NOMO-1 treated with DMSO at 0.1 percent for 48 hours (cell line): ENCODE measurements at regions not wholly inside any gene's neighbourhood (a gene's known extent, or its start where the extent isn't known, plus 50 kb on each side); places are given as distances from the start of the nearest gene placed in this dataset.
A peak's percentile ranks its signal among the peaks of the same experiment; 100 is the strongest.
"Not testable (repeated sequence)": the region's sequence is repeated elsewhere in the genome, so short reads cannot be mapped to it uniquely, and the experiment has no call there.

Experiments used
- DNase-seq: peaks from one replicate; lab custom pipeline; 2025; ENCODE audit not compliant: unreplicated experiment; lab: John Stamatoyannopoulos, UW

DNA sequence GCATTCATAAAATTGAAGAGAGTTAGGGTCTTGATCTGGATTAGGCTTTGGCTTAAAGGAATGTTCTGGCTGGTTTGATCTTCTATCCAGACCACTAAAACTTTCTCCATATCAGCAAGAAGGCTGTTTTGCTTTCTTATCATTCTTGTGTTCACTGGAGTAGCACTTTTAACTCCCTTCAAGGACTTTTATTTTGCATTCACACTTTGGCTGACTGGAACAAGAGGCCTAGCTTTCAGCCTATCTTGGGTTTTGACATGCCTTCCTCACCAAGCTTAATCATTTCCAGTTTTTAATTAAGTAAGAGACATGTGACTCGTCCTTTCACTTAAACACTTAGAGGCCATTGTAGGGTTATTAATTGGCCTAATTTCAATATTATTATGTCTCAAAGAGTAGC is 190.3 kb downstream of the RAB11FIP2 start:
- DNase-seq, result not testable (repeated sequence)

DNA sequence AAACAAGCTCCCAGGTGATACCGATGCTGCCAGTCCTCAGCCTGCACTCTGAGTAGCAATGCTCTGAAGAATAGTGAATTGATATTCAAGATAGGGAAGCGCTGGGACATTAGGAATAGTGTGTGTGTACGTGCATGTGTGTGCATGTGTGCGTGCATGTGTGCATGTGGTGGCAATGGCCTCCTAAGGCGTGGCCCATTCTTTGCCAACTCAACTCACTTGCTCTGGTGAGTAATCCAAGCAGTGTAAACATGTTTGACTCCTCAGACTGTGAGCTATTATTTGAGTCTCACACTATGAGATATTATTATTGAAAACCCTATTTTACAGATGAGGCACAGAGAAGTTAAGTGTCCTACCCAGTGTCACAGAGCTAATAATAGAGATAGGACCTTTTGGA is 186.6 kb downstream of the RAB11FIP2 start:
- DNase-seq, result no peak

DNA sequence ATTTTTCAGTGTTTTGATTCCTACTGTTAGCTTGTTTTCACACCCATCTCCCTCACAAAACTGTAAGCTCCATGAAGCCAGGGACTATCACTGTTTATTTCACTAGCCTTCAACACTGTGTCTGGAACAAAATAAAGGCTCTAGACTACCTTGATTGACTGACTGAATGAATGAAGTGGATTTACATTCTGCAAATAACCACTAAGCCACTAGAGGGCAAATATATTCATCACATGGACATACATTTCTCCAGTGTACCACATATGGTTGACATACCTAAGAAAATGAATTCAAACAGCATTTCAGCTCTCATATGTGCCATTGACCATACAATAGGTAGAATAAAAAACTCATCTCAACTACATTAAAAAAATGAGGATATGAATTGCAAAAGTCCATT is 185.9 kb downstream of the RAB11FIP2 start:
- DNase-seq, result peak; percentile 1

DNA sequence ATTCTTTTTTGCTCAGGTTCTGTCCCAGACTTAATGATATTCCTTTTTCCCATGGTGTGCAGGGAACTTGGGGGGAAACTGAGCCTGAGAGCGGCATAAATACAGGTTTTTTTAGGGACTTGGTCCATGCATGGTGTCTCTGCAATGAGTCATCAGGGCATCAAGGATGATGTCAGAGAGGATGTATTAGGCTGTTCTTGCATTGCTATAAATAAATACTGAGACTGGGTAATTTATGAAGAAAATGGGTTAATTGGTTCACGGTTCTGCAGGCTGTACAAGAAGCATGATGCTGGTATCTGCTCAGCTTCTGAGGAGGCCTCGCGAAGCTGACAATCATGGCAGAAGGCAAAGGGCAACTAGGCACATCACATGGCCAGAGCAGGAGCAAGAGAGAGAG is 185.4 kb downstream of the RAB11FIP2 start:
- no peak for DNase-seq

DNA sequence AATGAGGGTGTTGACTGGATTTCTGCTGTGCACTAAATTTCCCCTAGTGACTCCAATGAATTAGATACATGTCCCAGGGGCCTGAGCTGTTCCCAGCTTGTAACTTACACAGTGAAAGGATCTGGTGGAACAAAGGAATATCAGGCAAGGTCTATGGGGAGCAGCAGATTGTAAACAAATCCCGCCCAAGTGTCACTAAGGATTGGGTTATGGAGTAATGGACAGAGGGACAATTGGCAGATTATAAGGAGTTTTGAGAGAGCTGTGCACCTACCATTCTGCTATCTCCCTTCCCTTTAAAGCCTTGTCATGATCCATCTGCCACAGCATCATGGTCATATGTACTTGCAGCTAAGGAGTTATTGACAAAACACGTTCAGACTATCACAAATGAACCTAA is 183.0 kb downstream of the RAB11FIP2 start:
- no peak for DNase-seq

DNA sequence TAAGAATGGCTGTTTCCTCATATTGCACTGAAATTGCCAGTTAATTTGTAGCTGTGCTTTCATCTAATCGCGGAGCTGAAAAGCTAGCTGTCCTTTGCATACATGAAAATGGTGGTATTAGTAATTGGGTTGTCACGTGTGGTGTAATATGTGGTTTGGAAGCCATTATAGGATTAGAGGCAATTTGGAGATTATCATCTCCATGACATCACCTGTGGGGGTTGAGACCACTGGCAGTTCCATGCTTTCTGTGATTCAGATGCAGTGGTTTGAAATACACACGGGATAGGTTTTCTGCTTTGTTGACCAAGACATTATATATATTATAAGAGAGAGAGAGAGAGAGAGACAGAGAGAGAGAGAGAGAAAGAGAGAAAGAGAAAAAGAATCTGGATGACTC is 180.8 kb downstream of the RAB11FIP2 start:
- no peak for DNase-seq

DNA sequence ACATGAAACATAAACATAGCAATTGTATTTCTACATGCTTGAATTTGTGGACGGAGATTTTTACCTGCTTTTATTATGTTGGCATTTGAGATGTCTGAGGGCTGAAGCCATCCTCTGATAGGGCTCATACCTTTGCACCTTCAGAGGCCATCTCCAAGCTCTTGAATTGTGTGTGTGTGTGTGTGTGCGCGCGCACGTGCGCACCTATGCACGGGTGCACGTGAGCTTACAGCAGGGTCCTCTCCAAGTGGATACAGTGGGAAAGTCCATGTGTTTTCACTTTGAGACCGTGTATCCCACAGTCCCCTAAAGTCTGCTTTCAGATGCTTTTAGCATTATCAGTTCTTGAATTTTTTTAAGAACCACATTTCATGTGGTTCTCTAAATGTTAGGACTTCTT is 178.6 kb downstream of the RAB11FIP2 start:
- no peak for DNase-seq

DNA sequence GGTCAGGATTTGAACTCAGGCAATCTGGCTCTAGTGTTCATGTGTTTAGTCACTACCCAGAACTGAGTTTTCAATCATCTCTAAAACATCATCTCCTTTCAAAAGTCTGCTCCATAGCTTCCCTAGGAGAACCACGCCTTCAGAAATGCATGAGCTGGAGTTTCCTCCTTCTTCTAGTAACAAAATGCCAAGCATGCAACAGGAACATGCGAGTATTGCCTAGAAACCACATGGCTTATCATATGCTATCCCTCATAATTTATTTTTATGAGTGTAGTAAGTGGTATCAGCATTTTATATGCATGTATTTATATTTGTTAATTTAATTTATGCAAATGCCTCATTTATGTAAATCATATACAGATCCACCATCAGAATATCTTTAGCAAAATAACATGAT is 170.9 kb downstream of the RAB11FIP2 start:
- DNase-seq, result no peak

DNA sequence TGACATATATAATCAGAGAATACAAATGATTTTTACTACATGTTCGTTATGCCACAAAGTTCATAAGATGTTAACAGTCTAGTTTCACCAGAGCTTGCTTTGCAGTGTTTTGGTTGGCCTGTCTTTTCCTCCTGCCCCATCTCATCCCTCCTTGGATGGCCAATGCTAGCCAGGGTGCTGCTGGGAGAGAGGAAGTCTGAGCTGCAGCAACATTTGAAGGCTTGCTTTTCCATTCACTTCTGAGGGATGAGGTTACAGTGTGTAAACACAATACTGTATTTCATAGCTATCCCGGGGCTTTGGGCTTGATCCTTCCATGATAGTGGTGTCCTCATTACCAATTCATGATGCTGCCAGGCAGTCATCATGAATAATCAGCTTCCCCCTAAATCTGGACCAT is 170.5 kb downstream of the RAB11FIP2 start:
- no peak for DNase-seq

DNA sequence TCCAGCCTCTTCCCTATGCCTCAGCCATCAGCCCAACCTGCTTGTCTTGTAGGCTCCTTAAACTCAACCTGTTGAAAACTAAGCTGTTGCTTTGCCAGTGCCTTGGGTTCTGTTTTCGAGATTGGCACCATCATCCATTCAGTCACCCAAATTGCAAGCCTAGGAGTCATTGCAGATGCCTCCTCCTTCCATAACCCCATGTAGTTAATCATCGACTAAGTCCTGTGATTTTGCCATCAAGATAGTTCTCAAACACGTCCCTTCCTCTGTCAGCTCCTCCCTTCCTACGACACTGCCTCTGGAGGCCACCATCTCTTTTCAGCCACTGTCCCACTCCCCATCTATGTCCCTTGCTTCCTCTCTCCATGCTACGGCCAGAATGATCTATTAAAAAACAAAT is 168.1 kb downstream of the RAB11FIP2 start:
- no peak for DNase-seq

DNA sequence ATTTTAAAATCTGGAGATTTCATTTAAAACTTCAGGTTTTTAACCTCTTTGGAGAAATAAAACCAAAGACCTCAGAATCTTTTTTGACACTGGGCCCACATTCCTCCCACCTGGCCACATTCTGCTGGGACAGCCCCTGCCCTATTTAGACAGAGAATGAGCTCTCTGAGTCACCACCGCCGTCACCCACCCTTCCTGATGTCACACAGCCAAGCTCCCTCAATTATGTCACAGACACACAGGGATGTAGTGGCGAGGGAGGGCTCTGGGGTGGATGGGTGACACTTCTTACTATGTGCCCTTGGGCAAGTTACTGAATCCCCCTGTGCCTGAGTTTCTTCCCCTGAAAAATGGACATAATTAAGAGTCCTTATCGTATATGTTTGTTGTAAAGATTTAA is 162.6 kb downstream of the RAB11FIP2 start:
- DNase-seq, result no peak

DNA sequence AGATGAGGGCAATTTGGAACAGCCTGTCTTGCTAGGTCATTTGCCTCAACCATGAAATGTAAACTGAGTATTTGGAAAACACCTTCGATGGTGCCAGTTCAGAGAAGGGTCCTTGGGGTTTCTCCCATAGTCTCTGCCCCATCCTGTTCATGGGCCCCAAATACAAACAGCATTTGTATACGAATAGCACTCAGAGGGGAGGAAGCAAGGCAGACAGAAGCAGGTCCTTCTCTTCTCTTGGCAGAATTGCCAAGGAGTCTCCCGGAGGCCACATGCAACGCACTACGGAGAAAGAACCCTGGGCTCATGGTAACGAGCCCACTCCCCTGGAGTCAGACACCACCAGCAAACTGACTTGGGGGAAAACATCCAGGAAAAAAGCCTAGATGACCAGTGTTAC is 162.1 kb downstream of the RAB11FIP2 start:
- DNase-seq, result no peak

DNA sequence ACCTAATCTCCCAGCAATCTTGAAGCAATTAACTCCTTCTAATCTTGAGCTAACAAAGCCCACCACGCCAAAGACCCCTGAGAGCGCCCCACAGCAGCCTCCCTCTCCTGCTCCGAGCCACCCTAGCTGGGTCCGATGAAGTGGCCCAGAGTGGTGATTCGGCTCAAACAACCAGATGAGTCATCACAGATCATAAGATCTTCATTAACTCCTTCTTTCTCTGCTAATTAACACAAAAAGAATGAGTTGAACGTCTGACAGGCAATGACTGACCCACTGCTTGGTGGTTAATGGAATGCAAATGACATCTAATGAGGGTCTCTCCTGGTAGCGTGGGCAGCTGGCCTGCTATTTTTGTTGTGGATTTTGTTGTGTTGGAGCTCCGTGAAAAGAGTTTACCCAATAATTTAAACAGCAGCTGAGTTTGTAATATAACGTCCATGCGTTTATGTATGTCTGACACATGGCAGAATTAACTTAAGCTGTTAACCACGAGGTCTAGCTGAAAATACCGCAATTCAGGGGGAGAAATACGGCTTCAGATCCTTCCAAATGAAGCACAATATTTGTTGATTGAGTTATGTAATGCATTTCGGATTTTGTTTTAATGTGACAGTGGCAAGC is 161.4 kb downstream of the RAB11FIP2 start:
- no peak for DNase-seq

DNA sequence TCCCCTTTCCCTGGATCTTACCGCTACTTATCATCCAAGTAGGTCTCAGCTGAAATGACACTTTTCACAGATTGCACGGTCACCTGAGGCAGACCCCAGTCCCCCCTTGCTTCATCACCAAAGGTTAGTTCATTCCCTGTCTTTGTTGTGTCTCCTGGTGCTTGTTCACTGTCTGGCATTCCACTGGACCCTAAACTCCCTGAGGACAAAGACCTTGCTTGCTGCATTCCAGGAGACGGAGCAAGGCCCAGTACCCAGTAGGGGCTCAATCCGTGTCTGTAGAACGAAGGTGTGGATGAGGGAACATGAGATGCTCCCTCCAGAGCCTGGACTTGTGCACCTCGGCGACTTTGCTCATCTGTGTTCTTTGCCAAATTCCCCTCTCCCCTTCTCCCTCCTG is 160.0 kb downstream of the RAB11FIP2 start:
- DNase-seq, result no peak

DNA sequence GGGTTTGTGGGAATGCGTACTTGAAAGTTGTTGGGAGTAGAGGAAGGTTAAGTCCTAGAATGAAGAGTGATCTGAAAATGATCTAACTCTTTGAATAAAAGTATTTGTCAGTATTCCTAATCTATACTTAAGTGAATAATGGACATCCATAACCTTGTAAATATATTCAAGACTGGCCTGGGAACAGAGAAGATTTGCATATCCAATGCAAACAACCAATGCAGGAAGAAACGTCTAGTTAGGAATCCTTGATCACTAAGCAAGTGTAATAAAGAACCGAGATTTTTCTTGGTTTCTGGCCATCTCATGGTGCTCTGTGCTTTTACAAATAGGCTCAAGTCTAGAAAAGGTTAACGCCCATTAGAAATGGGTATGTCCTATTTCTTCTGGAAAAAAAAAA is 157.1 kb downstream of the RAB11FIP2 start:
- DNase-seq, result no peak

DNA sequence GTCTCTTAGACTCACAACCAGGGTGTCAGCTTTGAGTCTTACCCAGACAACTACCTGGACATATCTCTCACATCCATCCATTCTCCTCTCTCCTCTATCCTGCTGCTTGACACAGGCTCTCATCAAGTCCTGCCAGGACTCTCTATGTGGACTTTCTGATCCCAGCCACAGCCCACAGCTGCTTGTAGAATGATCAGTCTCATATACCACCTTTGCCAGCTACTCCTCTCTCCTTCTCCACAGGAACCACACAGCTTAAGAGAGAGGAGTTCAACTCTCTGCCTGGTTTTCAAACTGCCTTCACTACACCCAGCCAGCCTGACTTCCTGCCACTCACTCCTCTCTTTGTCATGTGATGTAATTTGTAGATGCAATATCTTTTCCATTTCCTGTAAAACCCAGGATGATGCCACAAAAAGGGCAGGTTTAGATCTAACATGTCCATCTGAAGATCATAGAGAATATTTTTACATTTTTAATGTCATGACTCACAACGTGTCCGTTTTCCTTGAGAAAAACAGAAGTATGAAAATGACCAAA is 154.0 kb downstream of the RAB11FIP2 start:
- peak; percentile 9 for DNase-seq

DNA sequence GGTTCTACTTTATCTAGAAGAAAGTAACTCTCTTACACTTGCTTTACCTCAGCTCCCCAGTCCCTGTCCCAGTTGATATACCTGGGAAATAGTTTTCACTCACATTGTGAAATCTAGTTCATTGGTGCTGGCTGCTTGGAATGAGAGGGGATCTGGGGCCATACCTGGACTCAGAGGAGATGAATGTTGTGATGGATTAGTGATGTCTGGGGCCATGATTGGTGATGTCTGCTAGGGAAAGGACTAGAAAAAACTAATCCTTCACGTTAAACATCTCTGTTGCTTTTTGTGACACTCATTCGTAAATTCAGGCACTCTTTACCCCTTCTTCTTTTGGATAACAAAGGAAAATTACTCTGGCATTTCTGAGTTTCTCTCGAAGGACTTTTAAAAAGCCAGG is 152.4 kb downstream of the RAB11FIP2 start:
- DNase-seq, result no peak

DNA sequence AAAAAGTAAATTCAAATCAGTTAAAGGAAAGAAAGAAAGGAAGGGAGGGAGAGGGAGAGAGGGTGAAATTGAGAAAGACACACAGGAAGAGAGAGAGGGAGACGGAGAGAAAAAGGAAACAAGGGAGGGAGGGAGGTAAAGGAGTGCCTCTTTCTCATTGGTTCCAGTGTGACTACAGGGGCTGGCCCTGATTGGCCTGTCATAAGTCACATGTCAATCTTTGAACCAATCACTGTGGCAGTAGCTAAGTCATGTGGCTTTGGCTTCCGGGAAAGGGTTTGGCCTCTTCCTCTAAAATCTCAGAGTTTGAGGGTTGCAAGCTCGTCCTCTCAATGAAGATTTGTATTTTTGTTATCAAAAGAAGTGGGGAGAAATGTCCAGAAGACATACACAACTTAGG is 150.2 kb downstream of the RAB11FIP2 start:
- DNase-seq, result no peak

DNA sequence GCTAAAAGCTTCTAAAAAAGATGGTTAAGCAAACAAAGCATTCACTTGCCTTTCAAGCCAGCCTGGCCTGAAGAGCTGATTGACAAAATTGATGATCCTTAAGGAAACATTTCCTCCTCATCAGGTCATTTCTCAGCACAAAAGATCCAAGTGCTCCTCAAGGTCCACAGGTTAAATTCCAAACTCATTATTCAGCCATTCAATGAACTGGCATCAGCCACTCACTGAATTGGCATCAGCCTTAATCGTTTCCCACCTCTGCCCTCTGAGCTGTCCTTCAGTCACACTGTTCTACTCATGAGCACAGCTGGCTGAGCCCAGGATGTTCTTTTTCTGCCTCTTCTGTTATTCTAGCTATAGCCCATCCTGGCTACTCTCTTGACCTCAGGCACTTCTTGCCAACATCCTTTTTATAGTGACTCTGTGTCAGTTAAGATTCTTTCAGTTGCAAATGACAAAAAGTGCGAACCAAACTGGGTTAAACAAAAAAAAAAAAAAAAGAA is 147.5 kb downstream of the RAB11FIP2 start:
- DNase-seq, result no peak

DNA sequence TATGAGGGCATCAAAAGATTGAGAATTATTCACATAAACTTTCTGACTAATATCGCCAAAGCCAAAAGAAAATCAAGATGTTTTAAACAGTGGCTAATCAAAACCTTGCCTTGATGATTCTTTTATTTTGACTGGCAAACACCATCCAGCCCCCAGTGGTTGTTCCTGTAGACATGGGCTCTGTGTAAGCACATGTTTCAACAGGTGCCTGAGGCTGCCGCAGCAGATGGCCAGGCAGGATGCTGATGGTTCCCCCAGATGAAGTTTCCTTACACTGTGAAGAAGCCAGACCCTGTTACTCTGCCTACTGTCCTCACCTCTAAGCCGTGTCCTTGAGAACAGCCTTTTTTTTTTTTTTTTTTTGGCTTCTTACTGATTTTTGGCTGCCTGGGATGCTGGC is 146.5 kb downstream of the RAB11FIP2 start:
- no peak for DNase-seq

DNA sequence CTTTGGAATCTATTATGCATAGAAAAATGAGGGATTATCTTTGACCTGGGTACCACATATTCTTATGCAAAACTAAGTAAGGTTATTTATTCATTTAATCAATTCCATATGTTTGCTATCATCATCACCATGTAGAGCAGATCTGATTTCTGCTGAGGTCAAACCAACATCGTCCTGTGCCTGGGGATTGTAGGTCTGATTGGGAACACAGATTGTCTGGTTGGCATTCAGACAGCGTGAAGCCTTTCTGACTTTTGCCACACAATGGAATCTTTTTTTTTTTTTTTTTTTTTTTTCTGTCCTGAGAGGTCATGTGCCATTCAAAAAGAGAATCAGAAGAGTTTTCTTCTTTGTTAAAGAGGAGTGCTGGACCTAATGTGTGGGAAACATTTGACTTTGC is 142.9 kb downstream of the RAB11FIP2 start:
- no peak for DNase-seq

DNA sequence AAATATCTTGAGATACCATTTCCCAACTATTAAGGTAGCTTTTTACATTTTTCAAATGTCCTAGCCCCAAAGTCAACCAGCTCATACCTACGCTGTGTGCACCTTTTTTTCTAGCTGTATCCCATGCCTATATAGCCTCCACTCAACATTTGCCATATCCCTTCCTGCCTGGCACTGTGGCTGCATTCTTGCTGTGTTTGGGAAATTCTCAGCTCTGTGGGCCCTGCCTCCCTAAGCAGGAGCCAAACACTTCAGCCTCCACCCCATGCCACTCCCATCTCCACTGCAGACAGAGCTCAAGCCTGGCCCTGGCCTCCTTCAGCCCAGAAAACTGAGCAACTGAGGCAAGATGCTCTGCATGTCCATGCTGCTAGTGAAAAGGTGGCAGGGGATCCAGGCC is 141.3 kb downstream of the RAB11FIP2 start:
- no peak for DNase-seq

DNA sequence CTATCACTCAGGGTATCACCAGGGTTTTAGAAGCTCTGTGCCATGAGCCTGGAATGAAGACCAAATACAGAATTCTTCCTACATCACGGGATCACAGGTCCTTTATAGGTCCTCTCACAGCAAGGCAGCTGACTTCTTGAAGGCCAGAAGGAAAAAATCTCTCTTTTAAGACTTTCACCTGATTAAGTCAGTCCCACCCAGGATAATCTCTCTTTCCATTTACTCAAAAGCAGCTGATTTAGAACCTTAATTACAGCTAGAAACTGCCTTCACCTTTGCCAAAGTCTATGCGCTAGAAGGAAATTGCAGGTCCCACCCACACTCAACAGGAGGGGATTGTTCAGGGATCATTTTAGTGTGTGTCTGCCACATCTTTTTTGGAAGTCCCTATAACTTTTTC is 135.1 kb downstream of the RAB11FIP2 start:
- DNase-seq, result no peak
